ENCODE measurements at regions not wholly inside any gene's neighbourhood (a gene's known extent, or its start where the extent isn't known, plus 50 kb on each side); places are given as distances from the start of the nearest gene placed in this dataset.
"Not testable (repeated sequence)": the region's sequence is repeated elsewhere in the genome, so short reads cannot be mapped to it uniquely, and the experiment has no call there.

GRCh38 chr2:147600223-147600622 lies 244.6 kb upstream of the ACVR2A start:
- no peak for TF ChIP-seq CTCF (IDR thresholded peaks at IDR 0.05)
- no peaks in the 10 kb centered on the region for H3K36me3 ChIP-seq (ENCODE audit: control insufficient read depth, insufficient read depth, low read length)
- no peaks in the 10 kb centered on the region for H3K4me1 ChIP-seq
- H3K9me3 ChIP-seq (ENCODE audit: control insufficient read depth, low read length) = no peaks in the 10 kb centered on the region
- no peaks in the 10 kb centered on the region for H3K27me3 ChIP-seq (ENCODE audit: control insufficient read depth, insufficient read depth, low read length)
- no peak overlapping the region for H3K9ac ChIP-seq
- no peak overlapping the region for H3K4me2 ChIP-seq (ENCODE audit: low read length)
- H3K79me2 ChIP-seq = no peaks in the 10 kb centered on the region
- H3K27ac ChIP-seq = no peak overlapping the region
- no peak overlapping the region for H2AFZ ChIP-seq
- no peak overlapping the region for H3K4me3 ChIP-seq (ENCODE audit: low read depth, low read length)

GRCh38 chr2:147595200-147595599 lies 249.6 kb upstream of the ACVR2A start:
- no peak for TF ChIP-seq CTCF (IDR thresholded peaks at IDR 0.05)
- no peak overlapping the region for H3K27ac ChIP-seq

GRCh38 chr2:147594038-147594437 lies 250.8 kb upstream of the ACVR2A start:
- Histone ChIP-seq H3K79me2 (no peaks in the 10 kb centered on the region), H3K4me1 (no peaks in the 10 kb centered on the region), H3K27me3 (ENCODE audit: control insufficient read depth, insufficient read depth, low read length) (no peaks in the 10 kb centered on the region), H3K4me2 (ENCODE audit: low read length) (no peak overlapping the region), H3K4me3 (ENCODE audit: low read depth, low read length) (no peak overlapping the region), H2AFZ (no peak overlapping the region), H3K27ac (no peak overlapping the region), H3K9me3 (ENCODE audit: control insufficient read depth, low read length) (no peaks in the 10 kb centered on the region), H3K36me3 (ENCODE audit: control insufficient read depth, insufficient read depth, low read length) (no peaks in the 10 kb centered on the region), H3K9ac (no peak overlapping the region)
- TF ChIP-seq CTCF (IDR thresholded peaks at IDR 0.05) = no peak

More at GRCh38 chr2:147595200-147595599, 249.6 kb upstream of the ACVR2A start:
- Histone ChIP-seq H3K79me2 (no peaks in the 10 kb centered on the region), H3K4me3 (ENCODE audit: low read depth, low read length) (no peak overlapping the region), H3K4me1 (no peaks in the 10 kb centered on the region), H2AFZ (no peak overlapping the region), H3K9ac (no peak overlapping the region), H3K36me3 (ENCODE audit: control insufficient read depth, insufficient read depth, low read length) (no peaks in the 10 kb centered on the region), H3K9me3 (ENCODE audit: control insufficient read depth, low read length) (no peaks in the 10 kb centered on the region), H3K4me2 (ENCODE audit: low read length) (no peak overlapping the region), H3K27me3 (ENCODE audit: control insufficient read depth, insufficient read depth, low read length) (no peaks in the 10 kb centered on the region)

GRCh38 chr2:147592784-147593183 lies 252.0 kb upstream of the ACVR2A start:
- H3K27ac ChIP-seq; H3K36me3 ChIP-seq (ENCODE audit: control insufficient read depth, insufficient read depth, low read length); H3K9me3 ChIP-seq (ENCODE audit: control insufficient read depth, low read length); H3K27me3 ChIP-seq (ENCODE audit: control insufficient read depth, insufficient read depth, low read length); H2AFZ ChIP-seq; H3K4me3 ChIP-seq (ENCODE audit: low read depth, low read length); H3K4me1 ChIP-seq; H3K9ac ChIP-seq; H3K79me2 ChIP-seq; H3K4me2 ChIP-seq (ENCODE audit: low read length): not testable (repeated sequence)

GRCh38 chr2:147589127-147589526 lies 255.7 kb upstream of the ACVR2A start:
- Histone ChIP-seq H3K79me2 (no peaks in the 10 kb centered on the region), H3K4me2 (ENCODE audit: low read length) (no peak overlapping the region), H3K27ac (no peak overlapping the region), H3K9ac (no peak overlapping the region), H2AFZ (no peak overlapping the region), H3K4me3 (ENCODE audit: low read depth, low read length) (no peak overlapping the region), H3K27me3 (ENCODE audit: control insufficient read depth, insufficient read depth, low read length) (no peaks in the 10 kb centered on the region), H3K9me3 (ENCODE audit: control insufficient read depth, low read length) (no peaks in the 10 kb centered on the region), H3K4me1 (no peaks in the 10 kb centered on the region), H3K36me3 (ENCODE audit: control insufficient read depth, insufficient read depth, low read length) (no peaks in the 10 kb centered on the region)
- TF ChIP-seq CTCF (IDR thresholded peaks at IDR 0.05) = no peak

Data from parathyroid adenoma (tissue), 2 donors.